ENCODE measurements at regions not wholly inside any gene's neighbourhood (a gene's known extent, or its start where the extent isn't known, plus 50 kb on each side); places are given as distances from the start of the nearest gene placed in this dataset.

- ChIA-PET CTCF (no interaction called here), POLR2A (no interaction called here)
- no peak for DNase-seq
- H3K9me3 Mint-ChIP-seq (ENCODE audit: unreplicated experiment) = no peaks in the 10 kb centered on the region
- Histone ChIP-seq H3K4me3 (ENCODE audit: low read depth, low read length) (no peak overlapping the region), H3K9me3 (0 out of 2 replicates have a peak, but pooled peaks cover 3% of the 10 kb centered on the region), H3K4me1 (no peaks in the 10 kb centered on the region), H3K36me3 (ENCODE audit: control insufficient read depth, insufficient read depth, low read length) (no peaks in the 10 kb centered on the region), H3K27me3 (replicated peaks; ENCODE audit: control insufficient read depth, insufficient read depth, low read length) (no peaks in the 10 kb centered on the region)
- BruUV-seq (replicated peaks) = no TSS peak
- H3K27me3 Mint-ChIP-seq (ENCODE audit: insufficient read depth, unreplicated experiment) = peaks cover 13% of the 10 kb centered on the region
- no peaks in the 10 kb centered on the region for H3K36me3 Mint-ChIP-seq (ENCODE audit: insufficient read depth, unreplicated experiment)
- H3K27ac Mint-ChIP-seq (ENCODE audit: unreplicated experiment) = no peak overlapping the region
- H3K4me1 Mint-ChIP-seq (ENCODE audit: low read depth, unreplicated experiment) = no peaks in the 10 kb centered on the region
- intact Hi-C loops (cut with micrococcal nuclease; ENCODE audit: unreplicated experiment) = no loop called here
- no peak overlapping the region for H3K4me3 Mint-ChIP-seq (ENCODE audit: unreplicated experiment)
- TF ChIP-seq CTCF (IDR thresholded peaks at IDR 0.05; ENCODE audit: insufficient read depth in 1 of 2, low read depth in 1 of 2, low read length in 1 of 2, severe bottlenecking in 1 of 2, unreplicated experiment in 1 of 2) = no peak
Observed at GRCh38 chr16:86428729-86429517, 81.4 kb upstream of the FOXF1 start.

DNA sequence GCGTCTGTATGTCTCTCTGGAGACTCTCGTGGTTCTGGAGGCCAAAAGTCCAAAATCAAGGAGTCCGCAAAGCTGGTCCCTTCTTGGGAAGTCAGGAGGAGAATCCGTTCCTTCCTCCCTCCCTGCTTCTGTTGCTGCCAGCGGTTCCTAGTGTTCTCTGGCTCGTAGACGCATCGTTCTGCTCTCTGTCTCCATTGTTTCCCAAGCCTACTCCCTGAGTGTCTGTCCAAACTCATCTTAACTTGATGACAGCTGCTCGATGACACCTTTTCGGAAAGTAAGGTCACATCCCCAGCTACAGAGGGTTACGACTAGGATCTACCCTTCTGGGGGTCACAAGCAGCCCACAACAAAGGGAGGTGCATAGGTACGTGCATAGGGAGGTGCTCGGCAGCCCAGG is 80.7 kb upstream of the FOXF1 start:
- no peak for DNase-seq
- no peak overlapping the region for H3K4me3 Mint-ChIP-seq (ENCODE audit: unreplicated experiment)
- H3K4me1 Mint-ChIP-seq (ENCODE audit: low read depth, unreplicated experiment) = no peaks in the 10 kb centered on the region
- H3K36me3 Mint-ChIP-seq (ENCODE audit: insufficient read depth, unreplicated experiment) = no peaks in the 10 kb centered on the region
- no peaks in the 10 kb centered on the region for H3K9me3 Mint-ChIP-seq (ENCODE audit: unreplicated experiment)
- intact Hi-C loops (cut with micrococcal nuclease; ENCODE audit: unreplicated experiment) = no loop called here
- no TSS peak for BruUV-seq (replicated peaks)
- POLR2A ChIA-PET = no interaction called here
- peaks cover 15% of the 10 kb centered on the region for H3K27me3 Mint-ChIP-seq (ENCODE audit: insufficient read depth, unreplicated experiment)
- no peaks in the 10 kb centered on the region for H3K36me3 ChIP-seq (ENCODE audit: control insufficient read depth, insufficient read depth, low read length)
- H3K4me3 ChIP-seq (ENCODE audit: low read depth, low read length) = no peak overlapping the region
- no peaks in the 10 kb centered on the region for H3K4me1 ChIP-seq
- no peak overlapping the region for H3K27ac Mint-ChIP-seq (ENCODE audit: unreplicated experiment)
- TF ChIP-seq CTCF (IDR thresholded peaks at IDR 0.05; ENCODE audit: insufficient read depth in 1 of 2, low read depth in 1 of 2, low read length in 1 of 2, severe bottlenecking in 1 of 2, unreplicated experiment in 1 of 2) = no peak
- CTCF ChIA-PET = no interaction called here
- H3K9me3 ChIP-seq = no peaks in the 10 kb centered on the region
- no peaks in the 10 kb centered on the region; the same call in 1 of the 2 replicates for H3K27me3 ChIP-seq (replicated peaks; ENCODE audit: control insufficient read depth, insufficient read depth, low read length)

DNA sequence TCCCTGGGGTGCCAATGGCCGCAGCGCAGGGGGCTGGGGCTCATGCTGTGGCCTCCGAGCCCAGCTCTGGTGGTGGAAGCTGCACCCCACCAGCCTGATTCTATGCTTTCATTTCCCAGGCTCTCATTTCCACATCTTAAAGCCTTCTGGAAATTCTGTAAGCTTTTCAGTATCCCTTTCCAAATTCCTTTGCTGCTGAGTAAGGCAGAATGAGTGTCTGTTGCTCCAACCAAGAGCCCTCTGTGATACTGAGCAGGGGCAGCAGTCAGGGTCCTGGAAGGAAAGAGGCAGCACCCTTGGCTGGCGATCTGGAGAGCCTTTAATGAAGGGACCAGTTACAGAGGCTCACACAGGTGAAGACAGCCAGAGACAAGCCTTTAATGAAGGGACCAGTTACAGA is 79.5 kb upstream of the FOXF1 start:
- H3K4me1 Mint-ChIP-seq (ENCODE audit: low read depth, unreplicated experiment) = no peaks in the 10 kb centered on the region
- CTCF ChIA-PET = no interaction called here
- Histone ChIP-seq H3K9me3 (no peaks in the 10 kb centered on the region), H3K4me3 (ENCODE audit: low read depth, low read length) (no peak overlapping the region), H3K36me3 (ENCODE audit: control insufficient read depth, insufficient read depth, low read length) (no peaks in the 10 kb centered on the region), H3K4me1 (no peaks in the 10 kb centered on the region), H3K27me3 (replicated peaks; ENCODE audit: control insufficient read depth, insufficient read depth, low read length) (no peaks in the 10 kb centered on the region; the same call in 1 of the 2 replicates)
- TF ChIP-seq CTCF (IDR thresholded peaks at IDR 0.05; ENCODE audit: insufficient read depth in 1 of 2, low read depth in 1 of 2, low read length in 1 of 2, severe bottlenecking in 1 of 2, unreplicated experiment in 1 of 2) = no peak
- no peaks in the 10 kb centered on the region for H3K36me3 Mint-ChIP-seq (ENCODE audit: insufficient read depth, unreplicated experiment)
- H3K9me3 Mint-ChIP-seq (ENCODE audit: unreplicated experiment) = no peaks in the 10 kb centered on the region
- H3K27ac Mint-ChIP-seq (ENCODE audit: unreplicated experiment) = no peak overlapping the region
- H3K27me3 Mint-ChIP-seq (ENCODE audit: insufficient read depth, unreplicated experiment) = peaks cover 14% of the 10 kb centered on the region
- intact Hi-C loops (cut with micrococcal nuclease; ENCODE audit: unreplicated experiment) = no loop called here
- no peak overlapping the region for H3K4me3 Mint-ChIP-seq (ENCODE audit: unreplicated experiment)
- no TSS peak for BruUV-seq (replicated peaks)
- DNase-seq = no peak
- POLR2A ChIA-PET = no interaction called here
